GM12891 (cell line): ENCODE measurements at regions not wholly inside any gene's neighbourhood (a gene's known extent, or its start where the extent isn't known, plus 50 kb on each side); places are given as distances from the start of the nearest gene placed in this dataset.
"Not testable (repeated sequence)": the region's sequence is repeated elsewhere in the genome, so short reads cannot be mapped to it uniquely, and the experiment has no call there.

Experiments
- DNase-seq: peaks from one replicate; pipeline ENCODE4 v3.0.0; 2011; ENCODE audit warnings: low spot score; ENCODE audit not compliant: insufficient read length
- FAIRE-seq: peaks from 2 replicates; lab custom pipeline; 2011; peaks lifted over from hg19 to GRCh38; lab: Jason Lieb, UNC
- PAX5 ChIP-seq: IDR thresholded peaks from 2 replicates; pipeline ENCODE4 v1.6.1; 2011; ENCODE audit warnings: low read length, moderate library complexity, mild to moderate bottlenecking; ENCODE audit not compliant: insufficient read depth, severe bottlenecking
- POLR2A ChIP-seq: IDR thresholded peaks from 2 replicates; pipeline ENCODE4 v1.6.1; 2011; ENCODE audit warnings: low read depth, low read length, control low read depth
- POLR2AphosphoS5 ChIP-seq: IDR thresholded peaks from 2 replicates; pipeline ENCODE4 v1.6.1; 2011; ENCODE audit warnings: low read depth, low read length, control low read depth
- POU2F2 ChIP-seq: IDR thresholded peaks from 2 replicates; pipeline ENCODE4 v1.6.1; 2011; ENCODE audit warnings: low read depth, mild to moderate bottlenecking, control low read depth, low read length, moderate library complexity
- SPI1 ChIP-seq: IDR thresholded peaks from 2 replicates; pipeline ENCODE4 v1.6.1; 2011; ENCODE audit warnings: low read depth, low read length, control low read depth
- TAF1 ChIP-seq: IDR thresholded peaks from 2 replicates; pipeline ENCODE4 v1.6.1; 2011; ENCODE audit warnings: low read depth, low read length, control low read depth

DNA sequence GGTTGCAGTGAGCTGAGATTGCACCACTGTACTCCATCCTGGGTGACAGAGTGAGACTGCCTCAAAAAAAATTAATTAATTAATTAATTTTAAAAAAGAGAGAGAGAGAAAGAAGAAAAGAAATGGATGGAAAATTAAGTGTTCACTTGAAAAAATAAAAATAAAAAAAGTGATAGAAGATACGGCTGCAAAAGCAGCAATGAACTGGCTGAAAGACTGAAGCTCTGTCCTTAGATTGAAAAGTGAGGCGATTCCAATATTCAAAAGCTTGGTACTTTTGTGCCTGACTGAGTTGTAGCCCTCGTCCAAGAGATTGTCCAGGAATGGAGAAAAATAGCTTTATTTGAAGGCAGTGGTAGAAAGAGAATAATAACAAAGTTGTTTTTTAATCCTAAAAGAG is 154.6 kb downstream of the ADSS2 start:
- FAIRE-seq, result no peak
- no peak for DNase-seq
- TF ChIP-seq SPI1 (no peak), PAX5 (no peak), TAF1 (no peak), POU2F2 (no peak), POLR2AphosphoS5 (no peak), POLR2A (no peak)

DNA sequence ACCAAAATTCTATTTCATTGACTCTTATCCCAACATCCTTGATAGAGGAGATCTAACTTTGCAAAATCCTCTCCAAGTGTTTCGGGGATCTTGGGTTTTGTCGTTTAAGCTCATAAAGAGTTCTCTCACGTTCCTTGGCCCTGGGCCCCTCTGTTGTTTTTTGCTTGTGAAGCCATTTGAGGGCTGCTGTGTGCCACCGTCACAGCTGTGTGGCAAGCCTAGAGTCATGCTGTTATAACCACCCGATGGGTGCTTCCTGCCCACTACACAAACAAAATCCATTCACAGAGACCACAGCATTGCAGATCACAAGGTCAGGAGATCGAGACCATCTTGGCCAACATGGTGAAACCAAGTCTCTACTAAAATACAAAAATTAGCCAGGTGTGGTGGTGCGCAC is 154.1 kb downstream of the ADSS2 start:
- DNase-seq, result no peak
- TF ChIP-seq SPI1, result no peak
- FAIRE-seq, result no peak

DNA sequence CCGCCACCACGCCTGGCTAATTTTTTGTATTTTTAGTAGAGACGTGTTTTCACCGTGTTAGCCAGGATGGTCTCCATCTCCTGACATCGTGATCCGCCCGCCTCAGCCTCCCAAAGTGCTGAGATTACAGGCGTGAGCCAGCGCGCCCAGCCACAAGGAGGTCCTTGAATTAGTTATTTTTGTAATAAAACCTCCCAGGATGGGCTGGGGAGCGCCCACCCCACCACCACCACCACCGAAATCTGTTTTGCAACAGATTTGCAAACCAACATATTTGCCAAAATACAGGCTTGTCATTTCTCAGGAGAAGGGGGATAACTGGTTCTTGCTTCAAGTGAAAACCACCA is 151.7 kb downstream of the ADSS2 start:
- not testable (repeated sequence) for DNase-seq, FAIRE-seq

DNA sequence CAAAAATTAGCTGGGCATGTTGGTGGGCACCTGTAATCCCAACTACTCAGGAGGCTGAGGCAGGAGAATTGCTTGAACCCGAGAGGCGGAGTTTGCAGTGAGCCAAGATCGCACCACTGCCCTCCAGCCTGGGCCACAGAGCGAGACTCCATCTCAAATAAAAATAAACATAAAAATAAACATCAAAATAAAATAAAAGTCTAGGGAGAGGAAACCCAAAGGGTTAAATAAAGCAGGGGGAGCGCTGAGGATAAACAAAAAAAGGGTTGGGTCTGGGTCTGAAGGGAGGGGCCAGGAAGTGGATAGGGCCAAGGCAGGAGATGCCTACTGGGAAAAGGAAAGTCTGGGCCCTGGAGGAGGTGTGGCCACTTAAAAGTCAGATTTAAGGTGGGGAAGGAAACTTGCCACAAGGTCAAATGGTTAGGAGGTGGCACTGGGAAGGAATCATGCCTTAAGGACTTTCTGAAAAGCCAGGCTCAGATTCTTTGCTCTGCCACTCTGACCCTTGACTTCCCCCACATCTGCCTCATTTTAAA is 150.0 kb downstream of the ADSS2 start:
- no peak for FAIRE-seq
- TF ChIP-seq SPI1, result no peak
- no peak for TF ChIP-seq PAX5
- no peak for TF ChIP-seq POLR2AphosphoS5
- no peak for TF ChIP-seq TAF1
- TF ChIP-seq POU2F2, result no peak
- TF ChIP-seq POLR2A, result no peak

DNA sequence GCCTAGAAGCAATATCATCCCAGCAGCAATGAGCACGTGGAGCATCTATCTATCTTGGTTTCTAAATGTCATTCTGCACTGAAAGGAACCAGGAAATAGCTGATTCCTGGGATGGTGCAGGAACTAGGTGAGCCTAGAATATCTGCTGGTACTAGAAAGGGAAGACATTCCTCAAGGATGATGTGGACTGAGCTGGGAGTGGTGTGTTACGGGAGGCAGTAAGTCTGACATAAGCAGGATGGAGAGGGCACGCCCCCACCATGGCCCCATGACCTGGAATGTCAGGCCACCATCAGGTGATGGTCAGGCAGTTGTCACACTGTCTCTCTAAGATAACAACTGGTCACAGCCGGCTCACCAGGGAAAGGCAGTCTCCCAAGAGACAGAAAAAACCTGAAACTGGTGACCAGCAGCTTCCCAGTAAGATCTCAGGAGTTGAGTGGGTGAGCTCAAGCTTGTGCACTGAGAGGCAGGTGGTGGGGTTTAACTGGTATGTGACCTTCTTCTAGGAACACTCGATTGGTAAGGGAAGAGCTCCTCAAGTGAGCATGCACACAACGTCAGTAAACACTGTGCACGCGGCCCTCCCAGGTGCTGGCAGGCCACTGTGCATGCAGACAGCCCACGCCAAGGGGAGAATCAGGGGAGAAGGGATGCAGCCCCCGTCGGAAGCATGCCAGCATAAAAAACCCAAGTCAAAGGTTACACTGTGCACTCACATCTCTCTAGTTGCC is 148.7 kb downstream of the ADSS2 start:
- no peak for FAIRE-seq
- no peak for TF ChIP-seq POLR2A
- TF ChIP-seq POLR2AphosphoS5, result no peak
- TF ChIP-seq SPI1, result no peak
- no peak for TF ChIP-seq TAF1
- TF ChIP-seq PAX5, result no peak
- no peak for TF ChIP-seq POU2F2

More for the DNA sequence above, 150.0 kb downstream of the ADSS2 start:
- no peak for DNase-seq

DNA sequence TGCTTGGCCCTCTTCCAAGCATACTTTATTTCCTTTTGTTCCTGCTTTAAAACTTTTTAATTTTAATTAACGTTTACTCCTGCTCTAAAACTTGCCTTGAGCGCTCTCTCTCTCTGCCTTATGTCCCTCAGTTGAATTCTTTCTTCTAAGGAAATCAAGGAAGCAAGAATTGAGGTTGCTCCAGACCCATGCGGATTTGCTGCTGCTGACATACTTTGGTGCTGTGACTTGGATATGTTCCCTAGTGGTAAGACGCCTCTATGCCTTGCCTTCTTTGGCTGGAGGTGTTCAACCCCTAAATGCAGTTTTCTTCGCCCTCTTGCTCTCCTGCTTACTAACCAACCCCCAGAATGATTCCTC is 148.1 kb downstream of the ADSS2 start:
- DNase-seq (no peak), FAIRE-seq (no peak)
- TF ChIP-seq TAF1, result no peak
- no peak for TF ChIP-seq POLR2A
- no peak for TF ChIP-seq PAX5
- TF ChIP-seq POLR2AphosphoS5, result no peak
- no peak for TF ChIP-seq POU2F2
- no peak for TF ChIP-seq SPI1

More for the DNA sequence above, 148.7 kb downstream of the ADSS2 start:
- no peak for DNase-seq

DNA sequence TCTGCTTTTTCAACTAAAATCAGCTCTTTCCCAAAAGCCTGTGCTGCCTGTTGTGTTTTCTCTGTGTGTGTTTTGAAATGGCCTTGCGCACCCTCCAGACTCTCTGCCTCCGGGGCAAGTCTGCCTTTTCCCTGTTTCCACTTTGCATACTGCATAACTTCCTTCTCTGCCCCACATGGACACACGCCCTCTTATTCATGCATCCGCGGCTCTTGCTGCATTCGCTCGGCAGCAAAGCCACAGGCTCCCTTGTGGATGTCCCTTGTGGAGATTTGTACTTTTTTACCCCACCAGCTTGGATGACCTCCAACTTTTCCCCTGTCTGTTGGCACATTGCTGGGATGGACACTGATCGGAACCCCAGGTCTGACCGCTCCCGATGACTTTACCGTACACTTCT is 147.6 kb downstream of the ADSS2 start:
- TF ChIP-seq PAX5, result no peak
- TF ChIP-seq TAF1, result no peak
- TF ChIP-seq POLR2A, result no peak
- TF ChIP-seq SPI1, result no peak
- TF ChIP-seq POU2F2, result no peak
- TF ChIP-seq POLR2AphosphoS5, result no peak
- FAIRE-seq, result no peak
- DNase-seq, result no peak

DNA sequence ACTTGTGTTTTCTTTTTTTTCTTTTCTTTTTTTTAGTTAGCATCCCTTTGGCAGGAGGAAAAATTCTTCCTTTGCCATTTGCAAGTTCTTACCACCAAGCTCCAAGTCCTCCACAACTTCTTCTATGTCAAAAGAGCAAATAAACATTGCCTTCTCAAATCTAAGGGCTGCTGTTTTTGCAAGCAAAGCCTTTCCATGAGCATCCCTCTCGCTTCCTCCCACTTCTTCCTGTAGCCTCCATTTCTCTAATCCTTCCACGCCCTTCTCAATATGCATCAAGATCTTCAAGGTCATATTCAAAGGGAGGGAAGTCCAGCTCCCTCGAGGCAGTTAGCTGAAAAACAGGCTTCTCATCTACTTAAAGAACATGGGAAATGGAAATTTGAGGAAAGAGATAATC is 147.1 kb downstream of the ADSS2 start:
- FAIRE-seq, result no peak
- DNase-seq, result no peak

DNA sequence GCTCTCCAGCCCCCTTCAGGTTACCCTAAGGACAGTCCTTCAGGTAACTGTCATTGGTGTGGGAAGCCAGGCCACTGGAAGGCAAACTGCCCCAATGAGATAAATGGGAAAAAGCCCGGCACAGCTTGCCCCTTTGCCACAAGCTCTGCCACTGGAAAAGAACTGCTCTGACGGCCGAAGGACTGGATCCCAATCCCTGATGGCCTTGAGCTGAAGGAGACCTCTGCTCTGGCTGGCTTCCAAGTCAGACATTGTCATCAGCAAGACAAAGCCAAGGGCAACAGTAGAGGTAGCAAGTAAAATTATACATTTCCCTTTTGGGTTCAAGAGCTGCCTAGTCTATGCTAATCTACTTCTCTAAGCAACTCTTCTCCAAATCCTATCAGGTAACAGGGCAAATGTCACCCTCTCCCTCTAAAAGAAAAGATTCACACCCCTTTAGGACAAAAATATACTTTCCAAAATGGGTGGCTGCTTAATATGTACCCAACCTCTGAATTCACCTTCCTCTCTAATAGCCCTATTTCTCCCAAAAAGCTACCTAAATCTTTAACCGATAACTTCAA is 145.8 kb downstream of the ADSS2 start:
- TF ChIP-seq POLR2AphosphoS5, result no peak
- no peak for TF ChIP-seq POLR2A
- FAIRE-seq (no peak), DNase-seq (no peak)

More for the DNA sequence above, 147.1 kb downstream of the ADSS2 start:
- TF ChIP-seq TAF1 (no peak), PAX5 (no peak), POU2F2 (no peak), POLR2A (no peak), POLR2AphosphoS5 (no peak), SPI1 (no peak)

DNA sequence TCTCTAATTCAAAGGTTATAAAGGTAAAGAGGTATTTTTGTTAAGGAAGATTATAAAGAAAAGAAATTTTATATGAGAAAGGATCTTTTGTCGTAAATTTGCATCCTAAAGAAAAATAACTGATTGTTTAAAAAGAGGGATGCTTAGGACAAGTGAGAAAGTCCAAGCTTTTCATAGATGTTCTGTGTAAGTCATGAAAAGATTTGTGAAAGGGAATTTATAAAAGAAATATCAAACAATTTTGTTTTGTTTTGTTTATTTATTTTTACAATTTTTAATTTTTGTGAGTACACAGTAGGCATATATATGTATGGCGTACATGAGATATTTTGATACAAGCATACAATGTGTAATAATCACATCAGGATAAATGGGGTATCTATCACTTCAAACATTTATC is 145.2 kb downstream of the ADSS2 start:
- DNase-seq, result no peak
- no peak for FAIRE-seq
- TF ChIP-seq POU2F2 (no peak), POLR2A (no peak), SPI1 (no peak), POLR2AphosphoS5 (no peak), TAF1 (no peak), PAX5 (no peak)

DNA sequence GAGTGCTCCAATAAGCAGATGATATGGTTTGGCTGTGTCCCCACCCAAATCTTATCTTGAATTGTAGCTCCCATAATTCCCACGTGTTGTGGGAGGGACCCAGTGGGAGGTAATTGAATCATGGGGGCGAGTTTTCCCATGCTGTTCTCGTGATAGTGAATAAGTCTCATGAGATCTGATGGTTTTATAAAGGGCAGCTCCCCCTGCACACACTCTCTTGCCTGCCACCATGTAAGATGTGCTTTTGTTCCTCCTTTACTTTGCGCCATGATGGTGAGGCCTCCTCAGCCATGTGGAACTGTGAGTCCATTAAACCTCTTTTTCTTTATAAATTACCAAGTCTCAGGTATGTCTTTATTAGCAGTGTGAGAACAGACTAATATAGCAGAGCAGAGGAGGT is 142.5 kb downstream of the ADSS2 start:
- FAIRE-seq, DNase-seq: not testable (repeated sequence)
